ENCODE measurements at regions not wholly inside any gene's neighbourhood (a gene's known extent, or its start where the extent isn't known, plus 50 kb on each side); places are given as distances from the start of the nearest gene placed in this dataset.

GRCh38 chr2:207478572-207478971 is 51.2 kb upstream of the CREB1 start:
- TF ChIP-seq TCF12 (IDR thresholded peaks at IDR 0.05; ENCODE audit: low read depth) = no peak
- TF ChIP-seq RAD21 (IDR thresholded peaks at IDR 0.05; ENCODE audit: low read depth) = no peak
- no peak for TF ChIP-seq TEAD4 (IDR thresholded peaks at IDR 0.05)
- no peak for TF ChIP-seq CEBPB (IDR thresholded peaks at IDR 0.05)
- TF ChIP-seq NFIC (IDR thresholded peaks at IDR 0.05) = no peak
- no peak for TF ChIP-seq FOXM1 (IDR thresholded peaks at IDR 0.05; ENCODE audit: borderline replicate concordance, low read depth)
- TF ChIP-seq MAX (IDR thresholded peaks at IDR 0.05) = no peak
- TF ChIP-seq YY1 (IDR thresholded peaks at IDR 0.05; ENCODE audit: low read depth) = no peak
- TF ChIP-seq REST (IDR thresholded peaks at IDR 0.05; ENCODE audit: low read depth) = no peak
- no peak for TF ChIP-seq CREB1 (IDR thresholded peaks at IDR 0.05; ENCODE audit: low read depth)
- TF ChIP-seq TAF1 (IDR thresholded peaks at IDR 0.05; ENCODE audit: low read depth) = no peak
- no peak for TF ChIP-seq USF1 (IDR thresholded peaks at IDR 0.05)
- no peak for TF ChIP-seq EP300 (IDR thresholded peaks at IDR 0.05; ENCODE audit: borderline replicate concordance)
- TF ChIP-seq EGR1 (IDR thresholded peaks at IDR 0.05) = no peak
- TF ChIP-seq ZBTB7A (IDR thresholded peaks at IDR 0.05; ENCODE audit: low read depth) = no peak

- no peak for TF ChIP-seq RAD21 (IDR thresholded peaks at IDR 0.05; ENCODE audit: low read depth)
Observed at GRCh38 chr2:207479198-207479785, 50.5 kb upstream of the CREB1 start.

Data from Ishikawa (cell line).